Hepatocyte (in vitro differentiated cells): ENCODE measurements at regions not wholly inside any gene's neighbourhood (a gene's known extent, or its start where the extent isn't known, plus 50 kb on each side); places are given as distances from the start of the nearest gene placed in this dataset.

Experiments used
- CTCF ChIP-seq: fragments of 200-600 bp; sonication (generic); IDR thresholded peaks from 2 replicates; pipeline ENCODE4 v1.5.1; 2016; ENCODE audit warnings: antibody characterized with exemption, mild to moderate bottlenecking; ENCODE audit not compliant: poor library complexity
- EZH2 ChIP-seq: fragments of 200-600 bp; sonication (generic); IDR thresholded peaks from 2 replicates; pipeline ENCODE4 v1.6.1; 2016; ENCODE audit warnings: antibody characterized with exemption, mild to moderate bottlenecking, borderline replicate concordance
- EZH2phosphoT487 ChIP-seq: fragments of 200-600 bp; sonication (generic); IDR thresholded peaks from one replicate; pipeline ENCODE4 v1.6.1; 2018; ENCODE audit warnings: antibody characterized with exemption, mild to moderate bottlenecking, low read depth, moderate library complexity; ENCODE audit not compliant: unreplicated experiment, severe bottlenecking

GRCh38 chr3:78204977-78205376 is 1165.1 kb downstream of the ROBO2 start:
- TF ChIP-seq CTCF: peak; percentile 26
- no peak for TF ChIP-seq EZH2
- no peak for TF ChIP-seq EZH2phosphoT487
